Testis (tissue), 2 donors: ENCODE measurements at regions not wholly inside any gene's neighbourhood (a gene's known extent, or its start where the extent isn't known, plus 50 kb on each side); places are given as distances from the start of the nearest gene placed in this dataset.

ENCODE experiments used
- DNase-seq: peaks from one replicate; pipeline ENCODE4 v3.0.0-alpha.2; 2019
- H3K27ac ChIP-seq, 2 donors: fragments of 200-600 bp; sonication (generic); one replicate each; pipeline ENCODE4 v1.5.1; 2019
- H3K27me3 ChIP-seq: fragments of 200-600 bp; sonication (generic); one replicate; pipeline ENCODE4 v1.5.1; 2019
- H3K36me3 ChIP-seq: fragments of 200-600 bp; sonication (generic); one replicate; pipeline ENCODE4 v1.5.1; 2017; ENCODE audit warnings: low read depth; ENCODE audit errors: missing control alignments
- H3K4me1 ChIP-seq: fragments of 200-600 bp; sonication (generic); one replicate; pipeline ENCODE4 v1.5.1; 2019
- H3K4me3 ChIP-seq, 2 donors: fragments of 200-600 bp; sonication (generic); one replicate each; pipeline ENCODE4 v1.5.1; 2017 to 2019
- H3K9me3 ChIP-seq: fragments of 200-600 bp; sonication (generic); one replicate; pipeline ENCODE4 v1.5.1; 2017
- POLR2A ChIP-seq: fragments of 450-650 bp; IDR thresholded peaks from one replicate; pipeline ENCODE4 v1.6.1; 2017; ENCODE audit warnings: antibody characterized with exemption, mild to moderate bottlenecking, moderate library complexity
- WGBS, 2 donors: methylation state at CpG; one replicate each; pipeline ENCODE4 v1.1.5; 2018; 5-methylcytosine and 5-hydroxymethylcytosine counted together
- intact Hi-C: fragments of 100-400 bp; cut with DNase I; formaldehyde crosslinking; loops from one replicate; pipeline ENCODE4 v1.15.1; 2023; ENCODE audit warnings: low total_unique reads
- TF ChIP-seq, protein P1 (sequence below), 3 experiments: fragments of 450-650 bp in 2 of 3; fragments of 200-600 bp in 1 of 3; sonication (generic) in 1 of 3; IDR thresholded peaks; one replicate each; pipeline ENCODE4 v1.5.1; 2016 to 2019; ENCODE audit warnings: antibody characterized with exemption in 3 of 3, mild to moderate bottlenecking in 2 of 3, moderate library complexity in 1 of 3

DNA sequence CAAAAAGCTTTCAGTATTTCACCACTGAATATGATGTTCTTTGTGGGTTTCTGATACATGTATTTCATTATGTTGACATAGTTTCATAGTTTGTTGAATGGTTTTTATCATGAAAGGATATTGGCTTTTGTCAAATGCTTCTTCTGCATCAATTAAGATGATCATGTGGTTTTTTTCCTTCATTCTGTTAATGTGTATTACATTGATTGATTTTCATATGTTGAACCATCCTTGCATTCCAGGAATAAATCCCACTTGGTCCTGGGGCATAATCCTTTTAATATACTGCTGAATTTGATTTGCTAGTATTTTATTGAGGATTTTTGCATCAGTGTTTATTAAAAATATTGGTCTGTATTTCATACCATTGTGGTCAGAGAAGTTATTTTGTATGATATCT is 70.9 kb upstream of the BHLHE23 start:
- Histone ChIP-seq H3K27me3 (no peaks in the 10 kb centered on the region), H3K4me3 (no peak overlapping the region), H3K27ac (no peak overlapping the region), H3K36me3 (no peaks in the 10 kb centered on the region), H3K9me3 (no peaks in the 10 kb centered on the region), H3K4me1 (no peaks in the 10 kb centered on the region)
- intact Hi-C loops: no loop called here
- no peak for DNase-seq
- TF ChIP-seq POLR2A: no peak
- TF ChIP-seq, protein P1, sequence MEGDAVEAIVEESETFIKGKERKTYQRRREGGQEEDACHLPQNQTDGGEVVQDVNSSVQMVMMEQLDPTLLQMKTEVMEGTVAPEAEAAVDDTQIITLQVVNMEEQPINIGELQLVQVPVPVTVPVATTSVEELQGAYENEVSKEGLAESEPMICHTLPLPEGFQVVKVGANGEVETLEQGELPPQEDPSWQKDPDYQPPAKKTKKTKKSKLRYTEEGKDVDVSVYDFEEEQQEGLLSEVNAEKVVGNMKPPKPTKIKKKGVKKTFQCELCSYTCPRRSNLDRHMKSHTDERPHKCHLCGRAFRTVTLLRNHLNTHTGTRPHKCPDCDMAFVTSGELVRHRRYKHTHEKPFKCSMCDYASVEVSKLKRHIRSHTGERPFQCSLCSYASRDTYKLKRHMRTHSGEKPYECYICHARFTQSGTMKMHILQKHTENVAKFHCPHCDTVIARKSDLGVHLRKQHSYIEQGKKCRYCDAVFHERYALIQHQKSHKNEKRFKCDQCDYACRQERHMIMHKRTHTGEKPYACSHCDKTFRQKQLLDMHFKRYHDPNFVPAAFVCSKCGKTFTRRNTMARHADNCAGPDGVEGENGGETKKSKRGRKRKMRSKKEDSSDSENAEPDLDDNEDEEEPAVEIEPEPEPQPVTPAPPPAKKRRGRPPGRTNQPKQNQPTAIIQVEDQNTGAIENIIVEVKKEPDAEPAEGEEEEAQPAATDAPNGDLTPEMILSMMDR (IDR thresholded peaks at IDR 0.05): no peak

GRCh38 chr20:63076421-63076820 is 69.7 kb upstream of the BHLHE23 start:
- Histone ChIP-seq H3K36me3 (no peaks in the 10 kb centered on the region), H3K9me3 (no peaks in the 10 kb centered on the region), H3K27ac (no peak overlapping the region), H3K27me3 (no peaks in the 10 kb centered on the region), H3K4me1 (no peaks in the 10 kb centered on the region), H3K4me3 (no peak overlapping the region)
- intact Hi-C loops: no loop called here
- no peak for DNase-seq
- no peak for TF ChIP-seq POLR2A
- TF ChIP-seq, protein P1 (IDR thresholded peaks at IDR 0.05): no peak
- WGBS, 2 donors: 64 to 88% methylated on average over 5 of the region's 5 CpGs

DNA sequence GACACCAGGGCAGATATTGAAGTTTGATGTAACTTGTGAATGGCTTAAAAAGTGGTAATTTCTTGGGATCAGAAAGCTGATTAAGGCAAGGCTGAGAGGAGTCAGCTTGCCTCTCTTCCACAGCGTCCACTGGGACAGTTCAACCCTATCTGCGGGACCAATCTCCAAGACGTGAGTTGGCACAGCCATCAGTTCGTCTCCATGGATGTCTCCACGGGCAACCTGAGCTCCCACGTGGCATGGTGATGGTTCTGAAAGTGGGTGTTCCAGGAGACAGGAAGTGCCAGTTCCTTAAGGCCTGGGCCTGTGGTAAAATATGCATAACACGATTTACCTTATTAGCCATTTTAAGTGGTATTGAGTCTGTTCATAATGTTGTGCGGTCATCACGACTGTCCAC is 67.9 kb upstream of the BHLHE23 start:
- H3K4me1 ChIP-seq: peaks cover 3% of the 10 kb centered on the region
- TF ChIP-seq POLR2A: no peak
- TF ChIP-seq, protein P1 (IDR thresholded peaks at IDR 0.05): no peak
- H3K4me3 ChIP-seq: no peak overlapping the region
- H3K27ac ChIP-seq: no peak overlapping the region
- no peaks in the 10 kb centered on the region for H3K36me3 ChIP-seq
- H3K9me3 ChIP-seq: no peaks in the 10 kb centered on the region
- H3K27me3 ChIP-seq: no peaks in the 10 kb centered on the region
- intact Hi-C loops: no loop called here
- 72 to 76% methylated on average over 9 of the region's 9 CpGs for WGBS, 2 donors
- DNase-seq: no peak

GRCh38 chr20:63074182-63074581 is 67.4 kb upstream of the BHLHE23 start:
- intact Hi-C loops: no loop called here
- H3K27me3 ChIP-seq: no peaks in the 10 kb centered on the region
- WGBS, 2 donors: 87 to 92% methylated on average over 9 of the region's 9 CpGs

GRCh38 chr20:63073738-63074065 is 66.9 kb upstream of the BHLHE23 start:
- no peak for TF ChIP-seq POLR2A
- TF ChIP-seq, protein P1 (IDR thresholded peaks at IDR 0.05): no peak
- Histone ChIP-seq H3K36me3 (no peaks in the 10 kb centered on the region), H3K4me3 (no peak overlapping the region), H3K27me3 (no peaks in the 10 kb centered on the region), H3K4me1 (peaks cover 5% of the 10 kb centered on the region), H3K27ac (no peak overlapping the region), H3K9me3 (no peaks in the 10 kb centered on the region)
- 63 to 72% methylated on average over 6 of the region's 6 CpGs for WGBS, 2 donors
- intact Hi-C loops: no loop called here
- DNase-seq: no peak

More at GRCh38 chr20:63074182-63074581, 67.4 kb upstream of the BHLHE23 start:
- no peak for TF ChIP-seq POLR2A
- TF ChIP-seq, protein P1 (IDR thresholded peaks at IDR 0.05): no peak
- no peak for DNase-seq
- no peak overlapping the region for H3K4me3 ChIP-seq
- no peaks in the 10 kb centered on the region for H3K36me3 ChIP-seq
- no peak overlapping the region for H3K27ac ChIP-seq
- H3K9me3 ChIP-seq: no peaks in the 10 kb centered on the region
- H3K4me1 ChIP-seq: peaks cover 5% of the 10 kb centered on the region
